SK-N-MC (cell line): ENCODE measurements at regions not wholly inside any gene's neighbourhood (a gene's known extent, or its start where the extent isn't known, plus 50 kb on each side); places are given as distances from the start of the nearest gene placed in this dataset.
"Not testable (repeated sequence)": the region's sequence is repeated elsewhere in the genome, so short reads cannot be mapped to it uniquely, and the experiment has no call there.

Experiments
- DNase-seq: peaks from one replicate; pipeline ENCODE4 v3.0.0-alpha.2; 2011; ENCODE audit warnings: low read depth, low spot score
- H3K27ac ChIP-seq: fragments of 200-600 bp; sonication (generic); 2 replicates; pipeline ENCODE4 v1.5.1; 2016; ENCODE audit warnings: mixed run types
- H3K36me3 ChIP-seq: fragments of 200-600 bp; sonication (generic); 2 replicates; pipeline ENCODE4 v1.6.1; 2017; ENCODE audit warnings: antibody characterized with exemption, low read length, mixed read lengths; ENCODE audit not compliant: insufficient read depth
- H3K4me3 ChIP-seq: fragments of 200-600 bp; sonication (generic); 2 replicates; pipeline ENCODE4 v1.5.1; 2016
- H3K9ac ChIP-seq: fragments of 200-600 bp; sonication (generic); 2 replicates; pipeline ENCODE4 v1.8.0; 2017; ENCODE audit warnings: mixed run types, mixed read lengths; ENCODE audit not compliant: insufficient read length
- H3K9me3 ChIP-seq: fragments of 200-600 bp; sonication (generic); 2 replicates; pipeline ENCODE4 v1.6.1; 2017; ENCODE audit warnings: low read depth, mild to moderate bottlenecking, antibody characterized with exemption, low read length, moderate library complexity, mixed read lengths
- EZH2 ChIP-seq: fragments of 200-600 bp; sonication (generic); IDR thresholded peaks from one replicate; pipeline ENCODE4 v1.6.1; 2017; ENCODE audit warnings: antibody characterized with exemption
- FOXP2 ChIP-seq: optimal IDR thresholded peaks from 2 replicates; pipeline ENCODE3; 2011; ENCODE audit warnings: mild to moderate bottlenecking, moderate library complexity; ENCODE audit not compliant: insufficient read depth; ENCODE audit errors: extremely low read length, control extremely low read depth
- POLR2AphosphoS5 ChIP-seq: IDR thresholded peaks from 2 replicates; pipeline ENCODE4 v1.6.1; 2012; ENCODE audit warnings: mild to moderate bottlenecking, low read depth, low read length, borderline replicate concordance

DNA sequence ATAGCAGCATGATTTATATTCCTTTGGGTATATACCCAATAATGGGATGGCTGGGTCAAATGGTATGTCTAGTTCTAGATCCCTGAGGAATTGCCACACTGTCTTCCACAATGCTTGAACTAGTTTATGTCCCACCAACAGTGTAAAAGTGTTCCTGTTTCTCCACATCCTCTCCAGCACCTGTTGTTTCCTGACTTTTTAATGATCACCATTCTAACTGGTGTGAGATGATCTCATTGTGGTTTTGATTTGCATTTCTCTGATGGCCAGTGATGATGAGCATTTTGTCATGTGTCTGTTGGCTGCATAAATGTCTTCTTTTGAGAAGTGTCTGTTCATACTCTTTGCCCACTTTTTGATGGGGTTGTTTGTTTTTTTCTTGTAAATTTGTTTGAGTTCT is 54.0 kb upstream of the GPR89A start:
- not testable (repeated sequence) for H3K9ac ChIP-seq, DNase-seq, H3K4me3 ChIP-seq, H3K9me3 ChIP-seq, H3K27ac ChIP-seq, H3K36me3 ChIP-seq

DNA sequence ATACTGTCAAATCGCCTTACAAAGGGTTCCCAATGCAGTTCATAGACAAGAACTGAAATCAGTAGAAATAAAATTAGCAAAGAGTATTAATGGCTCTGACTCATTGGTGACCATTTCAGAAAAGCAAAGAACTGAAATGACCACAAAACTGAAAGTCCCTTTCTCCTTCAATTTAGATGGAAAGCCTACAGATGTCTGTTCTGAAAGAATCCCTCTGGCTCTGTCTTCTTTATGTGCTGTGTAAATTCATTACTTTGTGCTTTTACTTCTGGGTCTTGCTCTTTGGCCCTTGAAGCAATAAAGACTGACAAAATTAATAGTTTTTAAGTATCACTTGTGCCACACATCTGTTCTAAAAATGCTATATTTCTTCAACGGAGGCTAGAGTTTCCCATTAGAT is 62.7 kb upstream of the GPR89A start:
- Histone ChIP-seq H3K4me3 (no peak overlapping the region), H3K9ac (no peak overlapping the region), H3K27ac (no peak overlapping the region), H3K36me3 (no peaks in the 10 kb centered on the region), H3K9me3 (no peaks in the 10 kb centered on the region)
- DNase-seq: no peak
- TF ChIP-seq POLR2AphosphoS5 (no peak), EZH2 (no peak), FOXP2 (no peak)

DNA sequence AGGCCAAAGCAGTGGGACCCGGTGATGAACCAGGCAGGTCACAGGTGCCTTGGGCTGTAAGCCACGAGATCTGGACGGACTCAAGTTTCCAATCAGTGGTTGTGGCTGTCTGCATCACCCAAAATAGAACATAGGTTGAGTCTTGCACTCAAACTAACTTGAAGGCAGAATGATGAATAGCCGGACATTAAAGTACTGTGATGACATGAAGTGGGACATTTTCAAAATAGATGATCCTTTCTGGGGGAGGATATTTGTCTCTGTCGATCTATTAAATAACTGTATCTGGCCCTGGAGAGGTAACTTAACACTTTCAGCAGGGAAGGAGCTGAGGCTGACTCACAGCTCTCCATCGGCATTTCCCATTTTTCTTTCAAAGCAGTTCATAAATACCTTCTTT is 66.1 kb upstream of the GPR89A start:
- H3K9me3 ChIP-seq, H3K9ac ChIP-seq, DNase-seq, H3K36me3 ChIP-seq, H3K4me3 ChIP-seq, H3K27ac ChIP-seq: not testable (repeated sequence)

DNA sequence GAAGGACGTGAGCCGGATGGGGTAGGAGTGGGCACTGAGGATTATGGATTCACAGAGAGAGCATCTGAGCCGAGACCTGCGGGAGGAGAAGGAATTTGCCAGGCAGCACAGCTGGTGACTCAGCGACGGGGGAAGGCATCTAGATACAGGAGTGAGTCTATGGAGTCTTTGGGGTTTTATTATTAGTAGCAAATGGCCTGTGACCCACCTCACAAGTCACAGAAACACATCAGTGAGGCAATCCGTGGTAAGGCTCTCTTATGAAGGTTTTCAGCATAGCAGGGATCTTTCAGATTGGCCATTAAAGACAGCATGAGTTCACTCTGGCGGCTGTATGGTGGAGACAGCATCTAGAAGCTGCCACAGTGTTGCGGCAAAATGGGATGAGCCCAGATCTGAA is 66.5 kb upstream of the GPR89A start:
- not testable (repeated sequence) for H3K4me3 ChIP-seq, H3K9me3 ChIP-seq, H3K27ac ChIP-seq

DNA sequence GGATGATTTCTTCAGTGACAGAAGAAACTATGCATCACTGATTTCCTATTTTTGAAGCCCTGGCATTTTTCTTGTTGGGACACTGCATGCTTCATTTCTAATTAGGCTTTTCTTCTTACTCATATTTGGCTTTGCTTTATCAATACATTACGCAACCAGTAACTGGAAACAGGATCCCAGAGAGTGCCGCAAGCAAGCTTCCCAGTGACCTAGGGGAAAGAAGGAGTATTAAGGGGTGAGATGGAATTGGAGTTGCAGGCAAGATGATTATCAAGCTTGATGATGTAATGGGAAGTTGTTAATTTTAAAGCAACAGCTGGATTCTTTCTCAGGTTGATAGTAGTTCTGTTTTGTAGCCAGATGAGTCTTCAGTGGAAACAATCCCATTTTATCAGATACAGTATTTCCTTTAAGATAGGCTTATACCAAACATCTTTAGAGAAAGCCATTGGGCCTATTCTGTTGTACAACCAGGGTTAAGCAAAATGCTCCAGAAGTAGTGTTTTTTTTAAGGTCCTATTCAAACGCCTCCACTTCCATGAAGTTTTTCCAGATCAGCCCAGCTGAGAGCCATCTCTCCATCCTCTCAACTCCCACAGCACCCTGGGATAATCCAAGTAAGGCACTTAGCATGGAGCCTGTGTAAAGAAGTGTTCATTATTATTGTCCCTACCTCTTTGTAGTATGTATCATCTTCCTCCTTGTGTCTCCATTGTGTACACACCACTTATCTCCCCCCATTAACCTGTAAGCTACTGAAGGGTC is 69.5 kb upstream of the GPR89A start:
- H3K9ac ChIP-seq, H3K9me3 ChIP-seq, H3K27ac ChIP-seq, H3K4me3 ChIP-seq, H3K36me3 ChIP-seq: not testable (repeated sequence)
- peak; percentile 2 for DNase-seq

More for the DNA sequence above, 66.5 kb upstream of the GPR89A start:
- H3K9ac ChIP-seq, H3K36me3 ChIP-seq, DNase-seq: not testable (repeated sequence)

DNA sequence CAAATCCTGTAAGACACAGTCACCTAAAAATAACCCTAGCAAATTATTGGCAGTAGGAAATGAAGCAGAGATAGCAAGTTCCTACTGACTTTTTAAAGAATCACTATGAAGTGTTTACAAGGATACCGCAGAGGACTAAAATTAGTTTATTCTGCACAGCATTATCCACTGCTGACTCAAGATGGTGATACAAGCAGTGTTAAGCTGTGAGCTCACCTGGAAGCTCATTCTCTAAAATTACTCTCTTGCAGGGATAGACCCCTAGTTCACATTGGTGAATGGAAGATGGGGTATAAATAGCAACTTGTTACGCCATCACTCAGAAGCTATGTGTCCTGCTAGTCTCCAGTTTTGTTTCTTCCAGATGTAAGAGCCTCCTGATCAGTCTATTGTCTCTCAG is 70.8 kb upstream of the GPR89A start:
- H3K9ac ChIP-seq, H3K9me3 ChIP-seq, H3K36me3 ChIP-seq, H3K27ac ChIP-seq, DNase-seq, H3K4me3 ChIP-seq: not testable (repeated sequence)

DNA sequence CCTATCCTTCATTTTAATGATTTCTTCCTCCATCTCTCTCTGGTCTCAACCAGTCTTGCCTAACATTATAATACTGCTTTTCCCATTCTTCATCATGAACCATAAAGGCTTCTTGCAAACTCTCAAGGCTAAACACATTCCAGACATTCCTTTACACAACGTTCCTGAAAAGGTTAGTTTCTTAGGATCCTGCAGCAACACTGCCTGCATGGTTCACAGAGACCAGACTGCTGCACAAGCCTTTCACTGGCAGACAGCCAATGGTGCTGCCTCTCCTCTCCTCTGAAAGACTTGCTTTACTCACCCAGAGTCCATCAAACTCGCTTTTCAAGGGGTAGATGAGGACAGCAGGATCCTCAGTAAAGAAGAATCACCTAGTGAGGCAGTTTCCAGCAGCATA is 72.3 kb upstream of the GPR89A start:
- not testable (repeated sequence) for H3K4me3 ChIP-seq, H3K36me3 ChIP-seq, H3K9ac ChIP-seq, DNase-seq, H3K27ac ChIP-seq, H3K9me3 ChIP-seq

DNA sequence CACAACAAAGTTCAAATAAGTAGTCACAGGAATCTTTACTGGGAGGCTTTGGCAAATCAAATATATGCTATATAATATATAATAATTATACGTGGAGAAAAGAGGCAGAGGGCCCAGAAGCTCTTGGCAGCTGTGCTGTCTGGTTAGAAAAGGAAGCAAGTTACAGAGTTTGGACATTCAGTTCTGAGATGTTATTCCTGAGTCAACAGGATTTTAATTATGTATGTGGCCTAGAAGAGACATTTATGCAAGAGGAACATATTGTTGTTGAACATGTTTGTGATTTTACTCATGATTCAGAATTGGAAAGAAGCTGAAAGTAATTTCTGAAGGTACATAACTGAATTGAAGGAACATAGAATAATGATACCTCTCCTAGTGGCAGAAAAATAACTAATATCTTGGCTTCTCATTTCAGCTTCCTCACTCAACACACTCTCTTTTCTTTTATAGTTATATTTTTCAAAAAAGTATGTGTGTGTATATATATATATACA is 79.7 kb upstream of the GPR89A start:
- H3K9ac ChIP-seq, DNase-seq, H3K9me3 ChIP-seq, H3K36me3 ChIP-seq, H3K27ac ChIP-seq, H3K4me3 ChIP-seq: not testable (repeated sequence)

DNA sequence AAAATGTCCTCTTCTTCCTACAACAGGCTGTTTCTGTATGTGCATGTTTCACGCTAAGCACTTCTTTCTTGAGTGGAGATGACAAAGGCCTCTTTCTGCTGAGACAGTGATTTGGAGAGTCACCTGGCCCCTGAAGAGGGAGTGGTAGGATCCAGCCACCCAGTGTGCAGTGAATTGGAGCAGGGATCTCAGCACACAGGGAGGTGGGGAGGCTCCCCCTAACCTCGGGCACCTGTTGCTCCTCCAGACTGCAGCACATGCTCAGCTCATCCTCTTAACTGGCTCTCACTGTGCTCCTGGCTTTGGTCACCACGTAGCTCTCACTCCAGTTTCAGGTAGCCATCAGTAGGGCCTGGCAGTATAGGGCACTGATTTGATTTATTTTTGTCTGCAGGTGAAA is 87.6 kb upstream of the GPR89A start:
- H3K36me3 ChIP-seq, DNase-seq, H3K27ac ChIP-seq, H3K9ac ChIP-seq, H3K4me3 ChIP-seq, H3K9me3 ChIP-seq: not testable (repeated sequence)

DNA sequence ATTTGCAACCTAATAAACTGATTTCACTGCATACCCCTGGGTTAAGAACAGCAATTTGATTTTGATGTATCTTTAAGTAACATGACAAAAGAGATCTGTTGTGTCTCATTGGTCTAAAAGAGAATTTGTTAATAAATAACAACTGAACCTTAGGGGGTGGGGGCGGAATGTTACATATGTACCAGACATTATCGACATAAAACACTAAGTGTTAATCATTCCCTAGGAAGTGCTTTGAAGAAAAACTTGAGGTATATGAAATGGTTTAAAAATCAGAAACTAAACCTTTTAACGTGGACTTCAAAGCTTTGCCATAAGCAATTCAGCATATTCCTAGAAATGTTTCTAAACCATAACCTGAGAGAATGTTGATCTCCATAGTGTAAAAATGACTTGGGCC is 88.5 kb upstream of the GPR89A start:
- H3K36me3 ChIP-seq, H3K9ac ChIP-seq, DNase-seq, H3K9me3 ChIP-seq, H3K4me3 ChIP-seq, H3K27ac ChIP-seq: not testable (repeated sequence)

DNA sequence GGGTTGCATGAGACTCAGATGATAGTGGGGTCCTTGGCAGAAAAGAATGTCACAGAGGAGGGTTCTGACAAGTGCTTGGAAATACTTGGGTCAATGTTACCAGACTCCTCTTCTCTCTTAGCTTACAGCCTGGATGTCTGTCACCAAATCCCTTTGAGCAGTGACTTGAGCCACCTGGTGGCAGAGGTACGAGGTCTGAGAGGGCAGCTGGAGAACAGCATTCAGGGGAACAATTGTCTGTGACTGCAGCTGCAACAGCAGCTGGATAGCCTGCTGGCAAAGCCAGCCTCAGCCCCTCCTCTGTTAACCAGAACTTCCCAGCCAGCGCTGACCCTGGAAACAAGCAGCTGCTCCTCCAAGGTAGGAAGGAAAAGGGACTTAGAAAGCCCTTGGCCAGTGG is 87.6 kb upstream of the NBPF20 start:
- not testable (repeated sequence) for H3K4me3 ChIP-seq, H3K27ac ChIP-seq, DNase-seq, H3K9me3 ChIP-seq, H3K9ac ChIP-seq, H3K36me3 ChIP-seq

DNA sequence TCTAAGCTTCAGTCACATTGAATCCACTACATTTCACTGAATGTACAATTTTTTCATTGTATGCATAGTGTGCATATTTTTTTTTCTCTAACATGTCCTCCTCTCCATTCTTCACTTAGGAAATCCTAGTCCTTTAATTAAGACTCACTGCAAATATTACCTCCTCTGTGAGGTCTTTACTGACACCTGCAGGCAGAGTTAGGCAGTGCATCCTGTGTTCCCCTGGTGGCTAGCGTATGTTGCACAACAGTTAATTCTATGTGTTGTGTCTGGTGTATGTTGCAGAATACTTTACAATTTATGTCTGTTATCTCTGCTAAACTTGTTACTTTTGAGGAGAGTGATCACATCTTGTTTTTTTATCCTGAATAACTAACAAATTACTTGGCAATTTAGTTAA is 82.7 kb upstream of the NBPF20 start:
- not testable (repeated sequence) for H3K27ac ChIP-seq, H3K9ac ChIP-seq, DNase-seq, H3K9me3 ChIP-seq, H3K36me3 ChIP-seq, H3K4me3 ChIP-seq

DNA sequence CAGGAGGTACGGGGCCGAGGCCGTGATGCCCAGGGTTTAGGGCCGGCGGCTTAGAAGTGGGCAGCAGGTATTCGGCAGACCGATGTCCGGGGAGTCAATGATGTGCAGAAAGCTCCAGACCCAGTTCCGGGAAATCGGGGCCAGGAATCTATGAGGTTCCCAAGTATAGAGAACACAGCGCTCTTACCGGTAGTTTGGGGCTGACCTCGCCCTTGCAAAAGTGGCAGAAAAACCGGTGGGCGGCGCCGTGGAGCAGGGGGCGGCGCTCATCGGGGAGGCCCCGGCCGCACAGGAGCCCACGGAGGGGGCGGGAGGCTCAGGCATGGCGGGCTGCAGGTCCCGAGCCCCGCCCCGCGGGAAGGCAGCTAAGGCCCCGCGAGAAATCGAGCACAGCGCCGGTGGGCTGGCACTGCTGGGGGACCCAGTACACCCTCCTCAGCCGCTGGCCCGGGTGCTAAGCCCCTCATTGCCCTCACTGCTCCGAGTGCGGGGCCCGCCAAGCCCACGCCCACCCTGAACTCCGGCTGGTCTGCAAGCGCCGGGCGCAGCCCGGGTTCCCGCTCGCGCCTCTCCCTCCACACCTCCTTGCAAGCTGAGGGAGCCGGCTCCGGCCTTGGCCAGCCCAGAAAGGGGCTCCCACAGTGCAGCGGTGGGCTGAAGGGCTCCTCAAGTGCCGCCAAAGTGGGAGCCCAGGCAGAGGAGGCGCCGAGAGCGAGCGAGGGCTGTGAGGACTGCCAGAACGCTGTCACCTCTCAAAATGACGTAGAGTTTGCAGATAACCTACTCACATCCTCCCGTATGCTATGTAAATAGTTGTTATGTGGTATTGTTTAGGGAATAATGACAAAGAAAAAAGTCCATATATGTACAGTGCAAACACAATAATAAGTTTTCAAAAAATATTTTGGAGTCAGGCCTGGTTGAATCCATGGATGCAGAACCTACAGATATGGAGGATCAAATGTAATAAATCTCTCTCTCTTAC is 80.6 kb upstream of the NBPF20 start:
- H3K9me3 ChIP-seq, H3K27ac ChIP-seq, DNase-seq, H3K4me3 ChIP-seq, H3K36me3 ChIP-seq, H3K9ac ChIP-seq: not testable (repeated sequence)
